ENCODE measurements at regions not wholly inside any gene's neighbourhood (a gene's known extent, or its start where the extent isn't known, plus 50 kb on each side); places are given as distances from the start of the nearest gene placed in this dataset.
A peak's percentile ranks its signal among the peaks of the same experiment; 100 is the strongest.
"Not testable (repeated sequence)": the region's sequence is repeated elsewhere in the genome, so short reads cannot be mapped to it uniquely, and the experiment has no call there.

DNA sequence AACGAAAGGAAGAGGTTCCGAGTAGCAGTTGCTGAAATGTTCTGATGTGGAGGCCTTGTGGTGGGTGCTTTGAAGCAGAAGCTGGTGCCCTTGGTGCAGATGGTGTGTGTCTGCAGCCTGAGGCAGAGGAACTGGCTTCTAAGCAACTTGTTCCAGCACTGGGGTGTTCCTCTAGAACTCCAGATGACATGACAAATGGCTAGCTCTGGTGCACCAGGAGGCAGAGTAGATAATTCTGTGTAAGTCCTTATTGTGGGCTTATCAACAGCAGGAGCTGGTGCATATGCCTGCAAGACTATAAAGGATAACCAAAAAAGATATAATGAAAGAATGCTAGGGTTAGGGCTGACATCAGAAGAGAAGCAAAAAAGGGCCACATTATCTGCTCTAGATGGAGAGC lies 76.5 kb downstream of the ARL5B start:
- DNase-seq = no peak

DNA sequence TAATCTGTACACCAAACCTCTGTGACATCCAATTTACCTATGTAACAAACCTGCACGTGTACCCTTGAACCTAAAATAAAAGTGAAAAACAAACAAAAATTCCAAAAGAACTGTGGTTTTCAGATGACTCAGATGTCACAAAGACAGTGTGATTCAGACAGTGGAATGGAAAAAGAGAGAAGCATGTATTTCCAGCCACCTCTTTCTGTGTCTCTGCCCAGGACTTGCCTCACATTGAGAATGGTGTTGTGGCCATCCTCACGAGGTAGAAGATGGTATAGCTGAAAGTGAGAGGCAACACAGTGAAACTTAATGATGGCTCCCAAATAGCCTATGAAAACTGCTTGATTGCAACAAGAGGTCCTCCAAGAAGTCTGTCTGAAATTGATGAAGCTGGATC lies 78.0 kb downstream of the ARL5B start:
- DNase-seq = no peak

DNA sequence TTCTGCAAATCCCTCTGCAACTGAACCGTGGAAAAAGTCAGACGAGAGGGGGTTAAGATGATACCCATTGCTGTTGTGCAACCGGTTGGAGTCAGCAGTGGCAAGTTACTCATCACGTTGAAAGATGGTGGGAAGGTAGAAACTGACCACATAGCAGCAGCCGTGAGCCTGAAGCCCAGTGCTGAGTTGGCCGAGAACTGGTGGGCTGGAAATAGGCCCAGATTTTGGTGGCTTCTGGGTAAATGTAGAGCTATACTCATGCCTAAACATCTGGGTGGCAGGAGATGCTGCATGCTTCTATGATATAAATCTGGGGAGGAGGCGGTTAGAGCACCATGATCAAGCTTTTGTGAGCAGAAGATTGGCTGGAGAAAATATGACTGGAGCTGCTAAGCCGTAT lies 78.6 kb downstream of the ARL5B start:
- no peak for DNase-seq

DNA sequence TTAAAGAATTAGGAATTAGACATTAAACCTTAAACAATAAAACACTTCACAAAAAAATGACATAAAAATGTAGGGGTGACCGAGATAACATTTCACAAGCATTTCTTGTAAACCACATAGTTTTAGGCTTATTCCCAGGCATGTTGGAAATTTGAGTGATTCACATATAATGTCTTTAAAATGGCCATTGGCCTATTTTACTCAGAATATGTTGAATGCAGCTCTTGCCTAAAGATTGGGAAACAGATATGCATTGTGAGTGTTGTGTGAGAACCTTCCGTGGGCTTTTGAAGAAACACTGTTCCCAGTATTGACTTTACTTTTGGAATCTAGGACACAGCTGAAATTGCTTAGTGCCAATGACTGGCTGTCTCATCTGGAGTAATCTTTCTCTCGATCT lies 79.6 kb downstream of the ARL5B start:
- no peak for DNase-seq

DNA sequence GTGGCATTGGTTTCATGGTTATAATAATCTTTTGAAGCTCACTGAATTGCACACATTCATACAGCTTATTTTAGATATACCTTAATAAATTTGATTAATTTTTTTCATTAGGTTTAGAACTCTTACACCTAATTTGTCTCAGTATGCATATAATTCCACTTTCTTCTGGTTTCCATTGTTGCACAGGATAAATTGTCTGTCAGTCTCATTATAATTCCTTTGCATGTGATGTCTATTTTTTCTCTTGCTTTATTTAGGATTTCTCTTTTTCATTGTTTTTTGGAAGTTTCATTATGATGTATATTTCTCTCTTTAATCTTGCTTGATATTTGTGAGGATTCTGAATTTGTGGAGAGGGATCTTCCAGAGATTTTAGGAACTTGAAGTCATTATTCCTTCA lies 84.7 kb downstream of the ARL5B start:
- no peak for DNase-seq

DNA sequence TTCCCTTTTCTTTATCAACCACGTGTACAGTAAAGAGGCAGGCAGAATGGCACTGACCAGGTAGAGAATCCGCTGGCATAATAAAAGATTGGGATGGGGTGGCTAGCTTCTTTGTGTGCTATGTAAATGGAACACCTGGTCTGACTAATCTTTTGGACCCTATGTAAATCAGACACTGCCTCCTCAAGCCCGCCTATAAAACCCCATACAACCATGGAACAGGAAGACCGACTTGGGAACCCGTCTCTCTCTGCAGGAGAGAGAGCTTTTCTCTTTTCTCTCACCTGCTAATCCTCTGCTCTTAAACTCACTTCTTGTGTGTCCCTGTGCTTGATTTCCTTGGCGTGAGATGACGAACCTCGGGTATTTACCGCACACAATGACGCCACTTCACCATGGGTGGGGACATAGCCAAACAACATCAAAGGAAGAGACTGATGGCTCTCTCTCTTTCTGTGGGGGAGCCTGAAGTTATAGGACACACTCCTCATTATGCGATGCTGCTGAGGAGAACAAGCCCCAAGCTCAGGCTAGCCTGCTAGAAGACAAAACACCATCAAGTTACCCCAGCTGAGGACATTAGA lies 94.2 kb downstream of the ARL5B start:
- no peak for DNase-seq

DNA sequence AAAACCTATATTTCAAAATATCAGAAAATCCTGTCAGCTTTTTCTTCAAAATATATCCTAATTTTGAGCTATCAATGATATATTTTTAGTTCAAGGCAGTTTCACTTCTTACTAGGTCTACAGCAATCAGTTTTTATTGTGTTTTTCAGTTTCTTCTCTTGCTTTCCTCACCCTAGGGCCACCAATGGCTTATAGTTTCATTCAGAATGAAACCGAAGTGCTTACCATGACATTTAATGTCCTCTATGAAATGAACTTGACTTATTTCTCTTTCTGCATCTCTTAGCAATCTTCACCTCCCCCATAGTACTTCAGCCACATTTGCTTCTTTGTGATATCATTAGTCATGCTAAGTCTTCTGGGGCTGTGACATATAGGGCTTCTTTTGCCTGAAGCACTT lies 100.3 kb downstream of the ARL5B start:
- no peak for DNase-seq

DNA sequence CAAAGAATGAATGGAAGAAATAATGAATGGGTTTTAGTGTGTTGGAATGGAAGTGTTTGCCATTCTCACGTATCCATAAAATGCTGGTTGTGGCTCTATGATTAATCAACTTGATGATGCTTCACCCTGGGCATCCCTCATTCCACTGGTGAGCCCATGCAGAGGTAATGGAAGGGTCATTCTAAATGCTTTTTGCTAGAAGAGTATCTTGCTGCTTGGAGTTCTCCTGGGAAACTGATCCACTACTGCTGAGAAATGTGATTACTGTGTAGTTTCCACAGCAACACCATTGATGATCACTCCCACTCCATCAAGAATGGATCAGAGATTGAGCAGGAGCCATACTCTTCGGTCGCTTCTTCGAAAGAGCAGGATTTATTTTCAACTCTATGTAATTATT lies 101.6 kb downstream of the ARL5B start:
- DNase-seq = no peak

DNA sequence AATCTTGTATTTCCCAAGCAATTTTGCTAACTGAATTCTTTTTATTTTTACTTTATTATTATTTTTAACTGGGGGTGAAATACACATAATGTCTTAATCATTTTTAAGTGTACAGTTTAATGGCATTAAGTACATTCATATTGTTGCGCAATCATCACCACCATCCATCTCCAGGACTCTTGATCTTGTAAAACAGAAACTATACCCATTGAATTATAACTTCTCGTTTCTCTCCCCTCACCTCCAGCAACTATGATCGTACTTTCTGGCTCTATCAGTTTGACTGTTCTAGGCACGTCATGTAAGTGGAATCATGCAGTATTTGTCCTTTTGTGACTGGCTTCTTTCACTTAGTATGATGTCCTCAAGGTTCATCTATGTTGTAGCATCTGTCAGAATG lies 108.8 kb downstream of the ARL5B start:
- no peak for DNase-seq

DNA sequence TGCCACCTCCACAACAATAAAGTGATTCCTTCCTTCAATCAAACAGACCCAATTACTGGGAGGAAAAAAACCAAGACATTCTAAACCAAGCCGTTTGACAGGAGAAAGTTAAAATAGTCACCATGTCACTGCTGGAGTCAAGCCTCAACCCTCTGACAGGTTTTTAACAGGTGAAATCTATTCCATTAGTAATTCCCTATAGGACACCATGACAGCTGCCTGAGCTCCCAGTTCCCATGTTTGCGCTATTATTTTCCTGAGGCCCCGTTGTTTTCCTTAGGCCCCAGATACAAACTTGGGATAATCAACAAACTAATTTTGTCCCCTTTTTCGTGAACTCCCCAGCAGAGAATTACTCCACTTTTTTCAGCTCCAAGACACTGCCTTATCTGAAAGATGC lies 113.9 kb downstream of the ARL5B start:
- DNase-seq = no peak

DNA sequence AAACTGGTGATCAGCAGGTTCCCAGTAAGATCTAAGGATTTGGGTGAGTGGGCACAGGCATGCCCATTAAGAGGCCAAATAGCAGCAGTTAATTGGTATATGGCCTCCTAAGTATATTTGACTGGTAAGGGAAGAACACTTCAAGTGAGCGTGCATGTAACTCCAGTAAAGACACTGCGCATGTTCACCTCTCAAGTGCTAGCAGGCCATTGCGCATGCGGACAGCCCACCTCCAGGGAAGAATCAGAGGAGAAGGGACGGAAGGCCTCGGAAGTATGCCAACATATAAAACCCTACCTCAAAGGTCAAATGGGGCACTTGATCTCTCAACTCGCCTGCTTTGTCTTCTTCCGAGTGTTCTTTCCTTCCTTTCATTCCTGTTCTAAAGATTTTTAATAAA lies 118.0 kb downstream of the ARL5B start:
- no peak for DNase-seq

DNA sequence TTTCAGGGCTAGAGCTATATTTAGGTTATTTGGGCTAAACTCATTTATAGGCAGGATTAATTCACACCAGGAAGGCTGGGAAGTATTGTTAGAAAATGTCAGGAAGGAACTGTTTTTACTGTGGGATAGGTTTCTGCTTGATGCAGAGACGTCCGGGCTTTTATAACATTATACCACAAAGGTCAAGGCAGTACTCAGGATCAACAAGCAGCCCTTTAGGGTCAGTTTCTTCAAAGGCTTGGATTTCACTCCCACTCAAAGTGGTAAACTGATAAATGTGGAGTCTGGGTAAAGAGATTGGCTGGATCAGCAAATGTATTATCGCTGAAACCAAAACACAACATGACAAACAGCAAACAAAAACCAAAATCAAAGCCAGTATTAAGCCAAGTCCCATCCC lies 127.2 kb downstream of the ARL5B start:
- DNase-seq = no peak

DNA sequence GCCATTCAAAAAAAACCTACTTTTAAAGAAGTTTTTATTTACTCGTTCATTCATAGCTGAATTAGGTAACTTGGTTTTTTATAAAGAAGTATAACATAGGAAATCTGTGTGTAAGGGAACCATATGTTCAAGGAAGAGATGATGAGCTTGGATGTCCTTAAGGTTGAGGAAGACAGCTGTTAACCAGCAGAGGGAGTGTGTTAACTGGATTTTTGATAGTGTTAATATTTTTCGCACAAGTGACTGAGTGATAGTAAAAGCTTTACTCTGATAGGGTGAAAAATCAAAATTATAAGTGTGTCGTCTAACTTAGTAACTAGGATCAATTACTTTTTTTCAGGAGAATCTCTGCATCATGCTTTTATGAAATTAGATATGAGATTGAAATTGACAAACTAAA lies 134.7 kb downstream of the ARL5B start:
- peak; percentile 6 for DNase-seq

DNA sequence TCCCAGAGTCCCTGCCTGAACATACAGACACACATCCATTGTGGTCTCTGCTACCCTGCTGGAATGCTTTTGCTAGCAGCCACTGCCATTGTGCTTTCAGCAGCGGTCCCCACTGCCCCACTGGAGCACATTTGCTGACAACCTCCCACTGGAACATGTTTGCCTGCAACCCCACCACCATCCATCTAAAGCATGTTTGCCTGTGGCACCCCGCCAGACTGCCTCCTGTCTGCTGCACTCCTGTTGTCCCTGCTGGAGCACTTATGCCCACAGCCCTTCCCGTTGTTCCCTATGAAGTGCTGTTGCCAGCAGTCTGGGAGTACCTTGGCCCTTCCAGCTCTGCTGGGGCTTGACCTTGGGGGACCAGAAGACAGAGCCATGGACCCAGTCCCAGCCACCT lies 136.3 kb downstream of the ARL5B start:
- no peak for DNase-seq

DNA sequence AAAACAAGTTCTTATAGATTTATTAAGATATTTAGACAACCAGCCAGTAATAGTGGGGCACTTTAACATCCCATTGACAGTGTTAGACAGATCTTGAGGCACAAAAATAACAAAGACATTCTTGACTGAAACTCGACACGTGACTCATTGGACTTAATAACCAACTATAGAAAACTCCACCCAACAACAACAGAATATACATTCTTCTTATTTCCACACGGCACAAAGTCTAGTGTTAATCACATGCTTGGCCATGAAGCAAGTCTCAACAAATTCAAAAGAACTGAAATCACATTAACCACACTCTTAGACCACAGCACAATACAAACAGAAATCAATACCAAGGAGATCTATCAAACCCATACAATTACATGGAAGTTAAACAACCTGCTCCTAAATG lies 138.1 kb downstream of the ARL5B start:
- DNase-seq = no peak

DNA sequence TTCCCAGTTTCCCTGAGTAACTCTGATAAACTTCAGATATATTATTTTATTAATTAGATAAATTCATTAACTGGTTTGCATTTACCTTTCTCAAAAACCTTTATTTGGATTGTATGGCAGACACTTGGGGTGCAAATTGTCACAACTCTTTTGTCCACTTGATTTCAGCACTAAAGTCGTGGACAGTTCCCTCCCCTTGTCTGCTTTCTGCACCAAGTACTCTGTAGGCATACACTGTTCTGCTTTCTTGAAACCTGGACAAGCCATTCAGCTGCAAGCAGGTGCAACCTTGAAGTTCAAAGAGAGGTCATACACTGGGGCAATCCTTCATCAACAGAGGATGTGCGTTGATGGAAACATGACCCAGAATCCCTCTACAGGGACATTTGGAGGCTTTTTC lies 162.9 kb downstream of the ARL5B start:
- DNase-seq = no peak

DNA sequence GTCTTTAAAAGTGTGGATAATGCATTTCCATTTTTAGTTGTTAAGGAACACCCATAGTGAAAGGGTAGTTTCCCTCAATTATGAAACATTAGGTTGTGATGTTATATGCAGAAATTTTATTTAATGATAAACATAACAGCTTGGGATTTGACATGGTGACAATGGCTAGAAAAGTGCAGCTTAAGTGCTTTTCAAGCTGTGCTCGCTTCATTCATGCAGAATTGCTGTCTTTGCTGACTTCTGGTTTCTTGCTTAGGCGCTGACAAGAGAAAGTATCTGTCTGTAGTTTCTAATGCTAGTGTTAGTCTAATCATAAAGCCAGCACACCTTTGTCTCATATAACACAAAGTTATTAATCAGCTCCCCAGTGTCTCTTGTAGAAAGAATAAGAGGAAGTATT lies 170.0 kb downstream of the ARL5B start:
- peak; percentile 49 for DNase-seq

DNA sequence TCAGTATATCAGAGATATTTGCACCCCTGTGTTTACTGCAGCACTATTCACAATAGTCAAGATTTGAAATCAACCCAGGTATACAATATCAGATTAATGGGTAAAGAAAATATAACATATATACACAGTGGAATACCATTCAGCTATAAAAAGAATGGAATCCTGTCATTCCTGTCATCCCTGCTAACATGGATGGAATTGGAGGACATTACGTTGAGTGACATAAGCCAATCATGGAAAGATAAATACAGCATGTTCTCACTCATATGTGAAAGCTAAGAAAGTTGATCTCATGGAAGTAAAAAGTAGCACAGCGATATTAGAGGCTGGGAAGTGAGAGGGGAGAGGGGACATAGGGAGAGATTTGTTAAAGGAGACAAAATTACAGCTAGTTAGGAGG lies 171.0 kb downstream of the ARL5B start:
- DNase-seq = no peak

DNA sequence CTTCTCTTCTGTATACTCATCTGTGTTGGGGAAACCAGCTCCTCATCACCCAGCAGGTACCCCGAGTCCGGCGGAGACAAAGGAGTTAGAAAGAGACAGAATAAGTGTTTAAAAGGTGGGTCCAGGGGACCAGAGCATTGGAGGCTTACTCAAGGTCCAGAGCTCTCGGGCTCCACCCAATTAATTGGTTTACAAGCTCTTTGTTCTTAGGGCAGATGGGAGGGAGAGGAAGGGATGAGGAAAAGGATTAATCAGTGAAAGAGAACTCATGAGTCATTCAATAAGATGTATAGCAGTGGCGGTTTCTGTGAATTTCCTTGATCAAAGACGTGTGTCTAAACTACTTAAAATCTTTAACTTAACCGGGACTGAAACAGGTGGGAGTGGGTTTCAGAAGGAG lies 192.0 kb upstream of the MALRD1 start:
- DNase-seq = not testable (repeated sequence)

DNA sequence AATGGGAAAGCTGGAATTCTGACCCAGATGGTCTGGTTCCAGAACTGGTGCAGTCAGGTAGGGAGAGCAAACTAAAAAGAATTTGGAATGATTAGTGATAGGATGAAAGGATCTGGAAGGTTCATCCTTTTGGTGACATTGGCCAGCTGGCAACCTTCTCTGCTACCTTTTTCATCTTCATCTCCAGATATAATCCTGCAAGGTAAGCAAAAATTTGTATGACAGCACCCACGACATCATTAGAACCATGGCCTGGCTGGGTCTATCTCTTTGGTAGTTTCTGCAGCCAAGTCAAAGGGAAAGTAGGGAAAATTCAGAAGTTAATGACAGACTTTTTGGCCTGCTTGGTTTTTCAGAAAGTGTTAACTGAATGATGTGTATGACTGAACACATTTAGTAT lies 188.9 kb upstream of the MALRD1 start:
- no peak for DNase-seq

DNA sequence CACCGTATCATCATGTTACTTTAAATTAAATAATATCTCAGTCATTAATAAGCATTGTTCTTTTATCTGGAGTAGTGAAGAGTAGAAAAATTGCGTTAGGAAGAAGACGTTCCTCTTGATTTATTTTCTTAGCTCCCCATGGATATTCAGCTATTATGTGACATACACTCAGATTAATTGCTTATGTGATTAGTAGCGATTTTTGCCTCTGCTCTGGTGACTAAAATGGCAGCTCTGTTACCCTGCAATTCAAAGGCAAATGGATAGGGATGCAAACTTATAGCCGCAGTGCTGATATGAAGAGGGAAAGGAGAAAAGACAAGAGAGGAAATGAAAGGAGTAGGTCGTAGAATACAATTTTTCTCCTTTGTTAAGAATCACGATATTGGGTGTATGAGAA lies 188.4 kb upstream of the MALRD1 start:
- DNase-seq = no peak

DNA sequence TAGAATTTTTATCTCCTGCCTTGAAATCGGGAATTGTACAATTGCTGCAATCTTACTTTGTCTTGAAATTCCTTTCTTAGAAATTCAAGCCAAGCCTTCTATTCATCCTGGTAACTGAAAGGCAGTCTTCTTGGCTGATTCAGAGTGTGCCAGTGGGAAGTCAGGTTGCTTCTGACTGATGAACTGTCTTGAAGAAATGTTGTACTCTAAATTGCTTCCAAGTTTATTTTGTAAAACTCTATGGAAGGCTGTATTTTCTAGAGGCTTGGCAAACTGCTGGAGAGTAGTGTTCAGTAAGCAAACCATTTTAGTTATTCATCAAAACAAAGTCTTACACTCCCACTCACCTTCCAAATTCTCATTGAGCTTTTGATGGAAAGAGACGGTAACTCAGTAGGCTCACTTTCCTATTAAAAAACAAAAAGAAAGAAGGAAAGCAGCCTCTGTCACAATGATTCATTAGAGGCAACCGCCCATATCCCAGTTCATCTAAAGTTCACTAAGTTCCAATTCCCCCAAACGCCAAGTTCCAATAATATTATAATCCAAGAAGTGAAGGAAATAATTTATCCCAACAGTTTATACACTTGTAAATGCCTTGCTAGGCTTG lies 187.9 kb upstream of the MALRD1 start:
- DNase-seq = no peak

DNA sequence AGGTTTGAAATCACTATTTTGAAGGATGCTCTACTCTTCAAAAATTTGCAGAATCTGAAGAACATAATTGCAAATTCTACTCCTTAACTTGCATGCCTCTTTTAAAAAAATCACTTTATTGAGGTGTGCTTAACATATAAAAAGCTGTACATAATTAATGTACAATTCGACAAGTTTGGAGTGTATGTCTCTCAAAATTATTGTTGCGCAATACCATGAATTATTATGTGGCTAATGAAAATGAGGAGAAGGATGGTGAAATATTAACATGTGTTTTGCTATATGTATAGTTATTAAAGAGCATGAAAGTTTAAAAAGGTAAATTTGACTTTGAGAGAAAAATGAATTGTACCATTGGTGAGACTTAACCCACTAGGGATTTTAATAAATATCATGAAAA lies 187.2 kb upstream of the MALRD1 start:
- no peak for DNase-seq

DNA sequence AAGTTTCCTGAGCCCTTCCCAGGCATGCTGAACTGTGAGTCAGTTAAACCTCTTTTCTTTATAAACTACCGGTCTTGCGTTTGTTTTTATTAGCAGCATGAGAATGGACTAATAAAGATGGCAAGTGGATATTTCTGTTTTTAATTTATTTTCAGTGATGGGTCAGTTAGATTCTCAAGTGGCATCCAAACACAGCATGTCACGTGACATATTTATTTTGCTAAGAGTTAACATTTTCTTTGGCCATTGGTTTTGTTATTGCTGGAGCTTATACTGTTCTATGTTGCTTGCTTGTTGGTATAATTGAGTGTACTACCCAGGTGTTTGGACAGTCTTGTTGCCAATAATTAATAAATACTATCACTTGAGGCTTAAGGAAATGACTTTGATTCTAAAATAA lies 181.7 kb upstream of the MALRD1 start:
- DNase-seq = no peak

DNA sequence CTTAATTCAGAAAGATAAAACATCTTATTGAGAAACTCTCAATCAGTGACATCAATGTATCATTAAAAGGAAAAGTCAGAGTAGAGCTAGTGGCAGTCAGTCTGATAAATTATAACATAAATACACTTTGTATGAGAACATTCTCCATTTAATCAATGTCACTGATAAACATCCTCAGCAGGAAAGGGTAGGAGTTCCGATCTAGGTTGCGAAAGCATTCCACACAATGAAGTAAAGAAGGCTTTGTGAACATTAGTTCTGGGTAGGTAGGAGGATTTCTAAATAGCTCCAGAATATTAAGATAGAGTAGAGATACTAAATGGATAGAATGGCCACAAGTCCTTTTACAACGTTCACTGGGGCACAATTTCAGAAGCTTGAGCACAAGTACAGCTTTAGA lies 179.7 kb upstream of the MALRD1 start:
- DNase-seq = no peak

DNA sequence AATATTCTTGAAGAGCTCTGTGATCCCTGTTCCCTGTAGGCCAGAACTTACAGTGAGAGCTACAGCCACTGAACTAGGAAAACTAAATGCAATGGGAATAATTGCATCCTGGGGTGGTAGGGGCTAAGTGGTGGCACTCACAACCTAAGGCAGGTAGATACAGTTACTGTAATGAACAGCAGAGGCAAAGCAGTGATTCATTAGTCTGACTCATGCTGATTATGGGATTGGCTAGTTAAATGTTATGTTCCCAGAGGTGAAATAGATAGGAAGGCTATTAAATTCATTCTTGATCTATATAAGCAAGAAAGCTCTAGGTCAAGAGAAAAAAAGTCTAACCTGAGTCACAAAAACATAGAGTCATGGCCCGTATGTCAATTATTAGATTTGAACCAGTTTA lies 173.1 kb upstream of the MALRD1 start:
- DNase-seq = no peak

Measured in NCI-H2081 treated with DMSO at 0.1 percent for 48 hours (cell line).